Neuron (in vitro differentiated cells): ENCODE measurements at regions not wholly inside any gene's neighbourhood (a gene's known extent, or its start where the extent isn't known, plus 50 kb on each side); places are given as distances from the start of the nearest gene placed in this dataset.

Experiments
- H2AFZ ChIP-seq: one replicate; pipeline ENCODE4 v1.6.1; 2013; ENCODE audit warnings: low read depth, mild to moderate bottlenecking, inconsistent platforms, low read length, moderate library complexity
- H3K27me3 ChIP-seq: one replicate; pipeline ENCODE4 v1.6.1; 2013; ENCODE audit warnings: low read length; ENCODE audit not compliant: insufficient read depth
- H3K36me3 ChIP-seq: one replicate; pipeline ENCODE4 v1.6.1; 2013; ENCODE audit warnings: low read length; ENCODE audit not compliant: insufficient read depth
- H3K4me1 ChIP-seq: one replicate; pipeline ENCODE4 v1.6.1; 2013; ENCODE audit warnings: low read length; ENCODE audit not compliant: insufficient read depth
- H3K4me3 ChIP-seq: 2 replicates; pipeline ENCODE4 v1.5.1; 2013; ENCODE audit warnings: mild to moderate bottlenecking, low read length, moderate library complexity
- H3K9me3 ChIP-seq: one replicate; pipeline ENCODE4 v1.6.1; 2013; ENCODE audit warnings: low read length

DNA sequence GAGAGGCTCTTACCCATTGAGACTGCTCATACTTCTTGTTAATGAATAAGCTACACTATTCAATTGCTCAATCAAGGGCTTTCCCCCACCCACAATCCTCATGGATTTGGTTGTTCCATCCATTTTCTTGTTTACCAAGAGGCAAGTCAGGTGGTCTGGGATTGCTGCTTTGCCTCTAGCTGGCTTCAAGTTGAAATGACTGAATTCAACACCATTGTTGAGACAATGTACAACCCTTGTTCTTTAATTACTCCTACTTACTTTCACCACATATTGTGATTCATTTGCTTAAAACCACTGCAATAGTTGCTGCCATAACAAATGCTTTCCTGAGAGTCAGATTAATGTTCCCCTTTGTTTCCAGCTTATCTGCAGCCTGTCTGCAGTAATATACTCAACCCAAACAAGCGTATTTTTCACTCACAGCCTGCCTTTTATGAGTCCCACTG is 532.2 kb downstream of the RIT2 start:
- Histone ChIP-seq H3K36me3 (no peaks in the 10 kb centered on the region), H3K27me3 (no peaks in the 10 kb centered on the region), H3K4me3 (no peak overlapping the region), H2AFZ (no peak overlapping the region), H3K9me3 (no peaks in the 10 kb centered on the region), H3K4me1 (peaks cover 7% of the 10 kb centered on the region)

DNA sequence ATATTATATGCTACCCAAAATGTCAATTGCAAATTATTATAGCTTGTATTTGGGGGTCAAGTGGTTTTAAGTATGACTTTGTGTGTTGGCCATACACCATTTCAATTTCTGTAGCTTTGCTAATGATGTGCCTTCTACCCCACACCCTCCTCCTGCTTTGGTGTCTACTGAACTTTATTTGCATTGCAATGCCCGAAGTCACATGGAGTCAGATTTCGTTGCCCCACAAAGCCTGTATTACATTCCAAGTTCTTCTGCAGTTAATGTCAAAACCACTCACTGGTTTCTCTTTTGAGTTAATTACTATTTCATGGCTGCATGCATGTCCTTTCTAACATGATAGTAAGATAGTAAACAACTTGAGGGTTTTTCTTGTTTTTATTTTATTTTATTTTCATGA is 528.9 kb downstream of the RIT2 start:
- H3K4me3 ChIP-seq, result no peak overlapping the region
- H3K9me3 ChIP-seq, result no peaks in the 10 kb centered on the region
- H2AFZ ChIP-seq, result no peak overlapping the region
- H3K4me1 ChIP-seq, result peaks cover 7% of the 10 kb centered on the region
- no peaks in the 10 kb centered on the region for H3K36me3 ChIP-seq
- no peaks in the 10 kb centered on the region for H3K27me3 ChIP-seq

DNA sequence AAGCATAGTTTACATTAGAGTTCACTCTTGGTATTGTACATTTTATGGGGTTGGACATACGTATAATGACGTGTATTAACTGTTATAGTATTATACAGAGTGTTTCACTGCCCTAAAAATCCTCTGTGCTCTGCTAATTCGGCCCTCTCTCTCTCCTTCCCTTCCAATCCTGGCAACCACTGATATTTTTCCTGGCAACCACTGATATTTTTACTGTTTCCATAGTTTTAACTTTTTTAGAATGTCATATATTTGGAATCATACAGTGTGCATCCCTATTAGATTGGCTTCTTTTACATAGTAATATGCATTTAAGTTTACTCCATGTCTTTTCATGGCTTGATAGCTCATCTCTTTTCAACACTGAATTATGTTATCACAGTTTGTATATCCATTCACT is 526.7 kb downstream of the RIT2 start:
- Histone ChIP-seq H2AFZ (no peak overlapping the region), H3K27me3 (no peaks in the 10 kb centered on the region), H3K4me3 (no peak overlapping the region), H3K36me3 (no peaks in the 10 kb centered on the region), H3K9me3 (no peaks in the 10 kb centered on the region), H3K4me1 (peaks cover 7% of the 10 kb centered on the region)

DNA sequence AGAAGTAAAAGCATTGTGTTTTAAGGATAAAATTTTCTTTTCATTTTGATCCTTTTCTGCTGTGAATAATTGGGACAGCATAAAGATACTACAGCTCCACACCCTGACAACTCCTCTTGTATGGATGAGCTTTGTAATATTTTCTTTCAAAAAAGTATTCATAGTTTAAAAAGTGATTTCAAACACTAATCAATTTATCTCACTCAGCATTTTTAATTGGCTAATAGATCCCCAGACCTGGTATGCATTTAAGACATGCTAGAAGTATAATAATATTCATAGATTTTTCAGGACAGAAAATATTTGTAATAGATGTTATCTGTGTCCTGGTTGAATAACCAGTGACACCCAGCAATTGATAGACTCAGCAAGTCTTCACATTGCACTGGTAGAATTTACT is 510.7 kb downstream of the RIT2 start:
- H3K4me3 ChIP-seq, result no peak overlapping the region
- H3K9me3 ChIP-seq, result no peaks in the 10 kb centered on the region
- no peaks in the 10 kb centered on the region for H3K27me3 ChIP-seq
- no peaks in the 10 kb centered on the region for H3K36me3 ChIP-seq
- no peak overlapping the region for H2AFZ ChIP-seq
- peaks cover 8% of the 10 kb centered on the region for H3K4me1 ChIP-seq

DNA sequence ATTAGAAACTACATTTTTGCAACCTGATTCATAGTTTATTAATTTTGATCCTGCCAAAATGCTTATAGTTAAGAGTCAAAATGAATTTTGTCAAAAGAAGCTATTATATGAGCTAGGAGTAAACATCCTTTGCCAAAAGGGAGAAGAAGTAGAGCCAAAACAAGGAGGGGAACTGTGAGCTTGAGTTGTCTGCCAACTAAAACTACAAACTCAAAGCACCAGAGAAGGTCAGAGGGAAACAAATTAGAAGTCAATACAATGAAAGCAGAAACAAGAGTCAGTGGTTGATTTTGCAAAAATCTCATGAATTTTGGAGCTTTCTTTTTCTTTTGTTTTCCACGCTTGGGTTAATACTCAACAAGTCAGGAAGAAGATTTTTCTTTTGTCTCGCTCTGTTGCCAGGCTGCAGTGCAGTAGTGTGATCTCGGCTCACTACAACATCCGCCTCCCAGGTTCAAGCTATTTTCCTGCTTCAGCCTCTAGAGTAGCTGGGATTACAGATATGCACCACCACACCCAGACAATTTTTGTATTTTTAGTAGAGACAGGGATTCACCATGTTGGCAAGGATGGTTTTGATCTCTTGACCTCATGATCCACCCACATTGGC is 508.5 kb downstream of the RIT2 start:
- peaks cover 8% of the 10 kb centered on the region for H3K4me1 ChIP-seq
- H3K9me3 ChIP-seq, result no peaks in the 10 kb centered on the region
- H3K27me3 ChIP-seq, result no peaks in the 10 kb centered on the region
- H2AFZ ChIP-seq, result no peak overlapping the region
- no peaks in the 10 kb centered on the region for H3K36me3 ChIP-seq
- H3K4me3 ChIP-seq, result no peak overlapping the region

DNA sequence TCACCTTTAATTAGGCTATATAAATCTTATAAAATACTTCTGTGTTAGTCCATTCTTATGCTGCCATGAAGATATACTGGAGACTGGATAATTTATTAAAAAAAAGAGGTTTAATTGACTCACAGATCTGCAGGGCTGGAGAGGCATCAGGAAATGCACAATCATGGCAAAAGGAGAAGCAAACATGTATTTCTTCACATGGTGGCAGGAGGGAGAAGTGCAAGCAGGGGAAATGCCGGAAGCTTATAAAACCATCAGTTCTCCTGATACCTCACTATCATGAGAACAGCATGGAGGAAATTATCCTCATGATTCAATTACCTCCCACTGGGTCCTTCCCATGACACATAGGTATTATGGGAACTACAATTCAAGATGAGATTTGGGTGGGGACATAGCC is 504.4 kb downstream of the RIT2 start:
- Histone ChIP-seq H3K36me3 (no peaks in the 10 kb centered on the region), H2AFZ (no peak overlapping the region), H3K9me3 (no peaks in the 10 kb centered on the region), H3K4me3 (no peak overlapping the region), H3K27me3 (no peaks in the 10 kb centered on the region), H3K4me1 (peaks cover 8% of the 10 kb centered on the region)

DNA sequence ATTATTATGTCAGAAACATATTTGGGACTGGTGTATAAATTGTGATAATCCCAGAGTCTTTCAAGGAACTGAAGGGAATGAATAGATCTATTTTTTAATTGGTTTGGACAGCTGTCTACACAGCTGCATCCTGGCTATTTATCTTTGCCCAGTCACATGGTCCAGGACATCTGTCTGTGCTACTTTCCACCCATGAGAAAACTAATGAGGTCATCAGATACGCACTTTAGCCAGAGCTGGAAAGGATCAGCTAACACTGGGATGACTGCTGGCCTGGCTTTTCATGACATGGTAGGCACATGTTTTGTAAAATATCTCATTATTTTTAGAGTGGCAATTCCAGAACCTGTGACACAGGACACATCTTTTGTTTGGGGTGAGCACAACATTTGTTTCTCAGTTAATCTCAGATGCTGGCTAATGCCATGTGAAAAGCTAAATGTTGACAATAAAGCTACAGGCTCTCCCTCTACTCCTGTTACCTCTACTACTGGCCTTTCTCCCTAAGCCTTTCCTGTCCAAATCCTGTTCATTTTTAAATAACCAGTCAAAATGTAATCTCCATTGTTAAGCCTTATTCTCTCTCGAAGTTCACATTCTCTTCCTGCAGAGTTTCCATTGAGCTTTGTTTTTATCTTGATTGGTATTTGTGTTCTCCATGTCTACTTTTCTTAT is 500.7 kb downstream of the RIT2 start:
- Histone ChIP-seq H2AFZ (no peak overlapping the region), H3K27me3 (no peaks in the 10 kb centered on the region), H3K4me1 (no peaks in the 10 kb centered on the region), H3K36me3 (no peaks in the 10 kb centered on the region), H3K4me3 (no peak overlapping the region), H3K9me3 (no peaks in the 10 kb centered on the region)

DNA sequence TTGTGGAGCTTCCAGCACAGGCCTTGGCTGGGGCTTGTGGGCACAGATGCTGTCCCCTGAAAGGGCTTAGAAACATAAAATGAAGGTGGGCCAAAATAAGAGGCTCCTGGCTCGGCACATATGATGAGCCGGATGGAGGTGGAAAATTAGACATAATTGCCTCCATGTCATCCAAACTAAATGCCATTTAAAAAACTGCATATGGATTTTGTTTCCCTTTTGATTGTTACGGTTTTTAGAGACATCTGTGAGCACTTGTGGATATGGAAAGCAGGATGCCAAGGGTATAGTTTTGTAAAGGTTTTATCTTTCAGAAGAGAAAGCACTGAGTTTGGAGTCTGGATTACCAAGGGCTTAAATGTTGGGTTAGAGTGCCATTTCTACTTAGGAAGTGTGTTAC is 498.3 kb downstream of the RIT2 start:
- Histone ChIP-seq H2AFZ (no peak overlapping the region), H3K27me3 (no peaks in the 10 kb centered on the region), H3K9me3 (no peaks in the 10 kb centered on the region), H3K4me1 (peaks cover 5% of the 10 kb centered on the region), H3K4me3 (no peak overlapping the region), H3K36me3 (no peaks in the 10 kb centered on the region)

DNA sequence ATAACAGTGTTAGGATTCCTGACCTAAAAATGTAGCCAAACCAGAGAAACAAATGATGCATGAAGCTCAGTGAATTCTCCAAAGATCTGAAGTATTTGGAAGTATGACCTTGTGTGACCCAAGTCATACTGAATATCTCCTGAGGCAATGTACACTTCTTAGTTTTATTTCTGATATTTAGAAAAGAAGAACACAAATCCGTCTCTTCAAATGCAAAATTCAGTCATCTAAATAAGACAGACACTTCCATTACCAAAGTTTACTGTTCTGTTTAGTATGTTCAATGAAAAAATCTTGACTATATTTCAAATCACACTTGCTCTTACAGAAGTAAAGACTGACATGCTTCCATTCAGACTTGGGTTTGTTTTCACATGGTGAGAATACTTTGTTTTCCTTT is 495.7 kb downstream of the RIT2 start:
- H3K36me3 ChIP-seq, result no peaks in the 10 kb centered on the region
- H3K4me1 ChIP-seq, result peaks cover 5% of the 10 kb centered on the region
- no peak overlapping the region for H3K4me3 ChIP-seq

DNA sequence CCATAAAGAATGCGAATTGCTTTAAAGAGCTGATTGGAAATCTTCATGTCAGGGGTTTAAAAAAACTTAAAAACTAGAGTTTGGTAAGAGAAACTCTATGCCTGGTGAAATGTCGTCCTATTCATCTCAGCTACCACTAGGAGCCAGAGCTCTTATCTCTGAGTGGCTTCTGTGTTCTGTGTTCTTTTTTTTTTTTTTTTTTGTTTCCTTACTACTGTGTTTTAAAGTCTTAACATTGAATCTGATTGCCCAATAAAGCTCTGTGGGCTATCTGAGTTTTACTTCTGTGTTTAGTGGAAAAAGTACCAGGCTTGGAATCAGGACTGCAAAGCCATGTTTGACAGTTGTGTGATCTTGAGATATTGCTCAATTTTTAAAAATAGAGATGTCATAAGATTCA is 494.8 kb downstream of the RIT2 start:
- no peaks in the 10 kb centered on the region for H3K36me3 ChIP-seq
- no peaks in the 10 kb centered on the region for H3K27me3 ChIP-seq
- H3K9me3 ChIP-seq, result no peaks in the 10 kb centered on the region

More for the DNA sequence above, 495.7 kb downstream of the RIT2 start:
- Histone ChIP-seq H2AFZ (no peak overlapping the region), H3K27me3 (no peaks in the 10 kb centered on the region), H3K9me3 (no peaks in the 10 kb centered on the region)

DNA sequence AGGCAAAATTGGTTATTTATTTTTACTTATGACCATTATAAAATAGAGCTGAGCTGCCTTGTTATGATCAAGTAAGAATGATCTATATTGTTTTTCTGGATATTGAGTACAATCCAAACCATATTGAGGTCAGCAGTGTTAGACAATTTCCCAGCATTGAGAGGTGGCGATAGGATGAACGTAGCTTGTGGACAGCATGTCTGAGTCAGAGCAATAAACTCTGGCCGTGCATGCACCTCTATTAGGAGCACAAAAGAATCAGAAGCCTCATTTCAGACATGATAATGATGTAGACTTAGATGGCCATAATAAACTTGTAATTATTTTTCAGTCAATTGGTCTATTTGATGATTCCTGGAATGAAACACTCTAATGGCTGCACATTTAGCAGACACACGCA is 491.6 kb downstream of the RIT2 start:
- Histone ChIP-seq H3K9me3 (no peaks in the 10 kb centered on the region), H3K4me3 (no peak overlapping the region), H3K4me1 (peaks cover 5% of the 10 kb centered on the region), H3K36me3 (no peaks in the 10 kb centered on the region), H2AFZ (no peak overlapping the region), H3K27me3 (no peaks in the 10 kb centered on the region)

More for the DNA sequence above, 494.8 kb downstream of the RIT2 start:
- H3K4me3 ChIP-seq, result no peak overlapping the region
- peaks cover 5% of the 10 kb centered on the region for H3K4me1 ChIP-seq
- no peak overlapping the region for H2AFZ ChIP-seq

DNA sequence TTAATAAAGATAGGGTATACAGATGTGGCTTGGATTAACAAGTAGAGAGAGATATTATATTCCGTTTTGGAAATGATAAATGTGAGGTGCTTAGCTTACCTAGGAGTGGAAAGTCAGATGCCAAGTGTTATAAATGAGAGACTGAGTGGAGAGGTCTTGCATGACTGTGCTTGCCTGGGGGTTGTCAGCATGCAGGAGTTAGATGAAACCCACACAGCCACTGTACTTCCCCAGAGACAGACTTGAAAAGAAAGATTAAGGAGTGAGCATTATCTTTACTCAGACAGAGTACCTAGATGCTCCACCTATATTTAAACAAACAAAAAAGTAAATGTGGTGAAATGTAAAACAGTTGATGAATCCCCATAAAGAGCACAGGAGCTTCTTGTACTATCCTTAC is 482.7 kb downstream of the RIT2 start:
- Histone ChIP-seq H3K9me3 (no peaks in the 10 kb centered on the region), H3K36me3 (no peaks in the 10 kb centered on the region), H3K4me1 (no peaks in the 10 kb centered on the region), H3K27me3 (no peaks in the 10 kb centered on the region), H3K4me3 (no peak overlapping the region), H2AFZ (no peak overlapping the region)

DNA sequence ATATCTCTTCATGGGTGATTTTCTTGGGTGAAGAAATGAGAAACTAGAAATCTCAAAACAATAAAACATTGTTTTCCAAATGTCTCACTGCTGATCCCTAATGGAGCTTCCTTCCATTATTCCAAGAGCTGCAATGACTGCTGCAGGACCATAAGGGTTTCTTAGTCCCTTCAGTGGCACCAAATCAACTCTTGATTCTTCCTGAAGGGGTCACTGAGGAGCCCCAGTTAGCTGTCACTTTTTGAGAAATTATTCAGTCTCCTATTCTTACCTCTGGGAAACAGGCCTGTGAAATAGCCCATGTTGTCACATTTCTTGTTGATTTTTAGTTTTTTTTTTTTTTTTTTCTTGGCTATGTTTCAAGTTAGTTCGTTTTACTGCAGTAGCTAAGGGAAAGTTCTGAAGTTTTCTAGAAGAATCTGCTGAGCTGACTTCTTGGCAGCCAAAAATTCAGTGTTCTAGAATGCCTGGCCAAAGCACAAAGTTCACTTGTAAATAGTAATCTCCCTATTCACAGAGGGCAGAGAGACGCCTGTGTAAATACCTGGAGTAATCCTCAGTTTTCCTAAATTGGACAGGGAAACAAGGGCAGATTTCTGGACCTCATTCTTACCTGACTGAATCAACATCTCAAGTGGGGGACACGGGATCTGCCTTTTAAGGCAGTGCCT is 480.0 kb downstream of the RIT2 start:
- H3K9me3 ChIP-seq, result no peaks in the 10 kb centered on the region
- no peaks in the 10 kb centered on the region for H3K27me3 ChIP-seq
- no peaks in the 10 kb centered on the region for H3K4me1 ChIP-seq
- no peak overlapping the region for H3K4me3 ChIP-seq
- H2AFZ ChIP-seq, result no peak overlapping the region
- no peaks in the 10 kb centered on the region for H3K36me3 ChIP-seq
